Adipose tissue (tissue), 3 donors: ENCODE measurements at regions not wholly inside any gene's neighbourhood (a gene's known extent, or its start where the extent isn't known, plus 50 kb on each side); places are given as distances from the start of the nearest gene placed in this dataset.
"Not testable (repeated sequence)": the region's sequence is repeated elsewhere in the genome, so short reads cannot be mapped to it uniquely, and the experiment has no call there.

ENCODE experiments used
- H3K27ac ChIP-seq: one replicate; pipeline ENCODE4 v1.5.1; 2013; ENCODE audit warnings: low read depth, low read length
- WGBS, 3 donors: extraction: QIAGEN DNeasy Blood & Tissue Kit; methylation state at CpG; one replicate each; pipeline ENCODE4 v1.1.7; 2013; 5-methylcytosine and 5-hydroxymethylcytosine counted together
- donor health status: healthy with polysubstance abuse.
- donor health status: Bipolar disorder and iron deficiency.
- donor health status: healthy.

- no peak overlapping the region for H3K27ac ChIP-seq
These were observed 709.4 kb upstream of the NR2F2 start for GRCh38 chr15:95620934-95621579.

GRCh38 chr15:95622843-95623242, 707.7 kb upstream of the NR2F2 start:
- no peak overlapping the region for H3K27ac ChIP-seq

More at GRCh38 chr15:95620934-95621579, 709.4 kb upstream of the NR2F2 start:
- 55 to 81% (median 68%) methylated on average over 1 of the region's 1 CpG for WGBS, 3 donors

- 38 to 45% (median 39%) methylated on average over 1 of the region's 1 CpG for WGBS, 3 donors
- no peak overlapping the region for H3K27ac ChIP-seq
These were observed 706.4 kb upstream of the NR2F2 start for GRCh38 chr15:95624100-95624499.

DNA sequence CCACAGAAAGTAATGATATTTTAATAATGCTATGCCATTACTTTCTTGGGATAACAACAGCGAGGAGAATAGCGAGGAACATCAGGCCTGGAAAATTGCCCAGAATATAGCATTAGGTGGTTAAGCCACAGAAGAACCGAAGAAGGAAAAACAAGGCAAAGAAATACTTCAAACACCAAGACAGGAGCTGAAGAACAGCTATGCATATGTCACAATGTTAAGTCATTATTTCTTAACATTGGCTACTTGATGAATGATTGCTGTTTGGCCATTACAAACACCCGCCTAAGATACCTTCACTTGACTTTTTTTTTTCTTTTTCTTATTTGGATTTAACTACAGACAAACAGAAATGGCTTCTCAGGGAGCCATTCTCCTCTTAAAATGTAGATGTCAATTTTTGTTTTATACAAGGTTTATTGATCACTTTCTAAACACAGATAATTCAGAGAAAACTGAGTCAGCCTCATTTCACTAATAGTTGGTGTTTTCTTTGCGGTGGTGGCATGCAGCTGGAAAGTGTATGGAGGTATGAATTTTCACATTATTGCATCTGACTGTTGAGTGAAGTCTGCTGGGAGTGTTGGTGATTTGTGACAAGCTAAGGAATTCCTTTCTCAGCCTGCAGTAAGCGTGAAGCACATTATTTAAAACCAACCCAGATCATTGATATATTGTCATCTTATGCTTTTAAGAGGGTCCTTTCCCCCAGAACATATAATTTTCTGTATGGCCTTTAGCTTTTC, 705.7 kb upstream of the NR2F2 start:
- no peak overlapping the region for H3K27ac ChIP-seq
- 74 to 78% (median 77%) methylated on average over 6 of the region's 6 CpGs for WGBS, 3 donors

DNA sequence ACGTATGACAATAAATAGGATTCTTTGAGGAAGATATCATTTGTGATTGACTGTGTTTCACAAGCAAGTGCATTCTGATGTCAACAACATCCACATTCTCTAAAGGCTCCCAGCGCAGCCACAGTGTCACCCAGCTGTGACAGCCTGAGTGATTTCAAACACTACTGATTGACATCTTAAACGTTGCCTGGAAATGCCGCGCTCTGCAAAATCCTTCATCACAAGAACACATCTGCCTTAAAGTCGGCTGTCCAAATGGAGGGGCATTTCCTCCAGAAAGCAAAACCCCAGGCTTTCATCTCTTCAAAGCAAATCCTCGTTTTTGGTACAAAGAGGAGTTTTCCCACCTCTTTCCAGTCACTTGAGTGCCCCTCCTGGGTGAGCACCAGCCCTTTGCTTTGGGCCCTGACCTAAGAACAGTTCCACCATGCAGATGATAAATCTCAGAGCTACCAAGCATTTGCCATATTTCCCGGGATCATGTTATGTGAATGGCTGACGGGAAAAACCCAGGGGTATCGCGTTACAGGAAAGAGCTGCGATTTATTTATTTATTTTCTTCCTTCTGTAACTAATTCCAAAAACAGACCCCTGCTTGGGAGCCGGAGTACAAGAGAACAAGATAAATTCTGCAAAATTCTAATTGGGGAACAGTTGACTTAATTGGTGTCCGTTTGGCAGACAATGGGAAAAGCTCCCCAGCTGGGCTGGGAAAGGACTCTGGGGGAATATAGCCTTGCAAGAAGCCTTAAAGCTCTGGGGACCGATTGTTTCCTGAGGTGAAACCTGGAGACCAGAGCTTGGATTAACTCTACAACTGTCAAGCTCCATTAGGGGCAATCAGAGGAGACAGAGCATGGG, 703.8 kb upstream of the NR2F2 start:
- H3K27ac ChIP-seq: no peak overlapping the region

GRCh38 chr15:95629503-95630168, 700.9 kb upstream of the NR2F2 start:
- WGBS, 3 donors: 67 to 86% (median 82%) methylated on average over 5 of the region's 5 CpGs
- no peak overlapping the region for H3K27ac ChIP-seq

More for the DNA sequence above, 703.8 kb upstream of the NR2F2 start:
- 45 to 50% (median 48%) methylated on average over 15 of the region's 15 CpGs for WGBS, 3 donors

GRCh38 chr15:95630683-95631082, 699.8 kb upstream of the NR2F2 start:
- H3K27ac ChIP-seq: no peak overlapping the region
- 95 to 99% (median 96%) methylated on average over 1 of the region's 1 CpG for WGBS, 3 donors

DNA sequence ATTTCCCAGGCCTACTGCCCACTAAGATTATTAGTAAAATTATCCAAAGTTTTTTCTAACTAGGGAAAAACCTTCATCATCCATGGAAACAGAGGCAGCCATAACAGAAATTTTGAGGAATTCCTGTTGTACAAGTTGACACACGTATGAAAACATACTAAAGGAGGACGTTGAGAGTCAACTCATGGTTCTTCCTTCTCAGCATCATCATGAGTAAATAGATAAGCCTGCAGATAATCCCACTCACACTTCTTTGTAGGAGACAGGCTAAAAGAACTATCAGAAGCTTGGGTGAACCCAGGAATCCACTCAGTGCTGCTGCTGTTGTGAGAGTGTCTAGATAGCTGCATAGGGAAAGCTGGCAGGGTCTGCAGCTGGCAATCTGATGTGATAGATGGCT, 694.8 kb upstream of the NR2F2 start:
- no peak overlapping the region for H3K27ac ChIP-seq
- 73 to 84% (median 84%) methylated on average over 2 of the region's 2 CpGs for WGBS, 3 donors

GRCh38 chr15:95636107-95636506, 694.4 kb upstream of the NR2F2 start:
- no peak overlapping the region for H3K27ac ChIP-seq
- WGBS, 3 donors: 66 to 95% (median 89%) methylated on average over 4 of the region's 4 CpGs

GRCh38 chr15:95637234-95637633, 693.3 kb upstream of the NR2F2 start:
- not testable (repeated sequence) for H3K27ac ChIP-seq
- WGBS, 3 donors: 84 to 90% (median 90%) methylated on average over 3 of the region's 3 CpGs

DNA sequence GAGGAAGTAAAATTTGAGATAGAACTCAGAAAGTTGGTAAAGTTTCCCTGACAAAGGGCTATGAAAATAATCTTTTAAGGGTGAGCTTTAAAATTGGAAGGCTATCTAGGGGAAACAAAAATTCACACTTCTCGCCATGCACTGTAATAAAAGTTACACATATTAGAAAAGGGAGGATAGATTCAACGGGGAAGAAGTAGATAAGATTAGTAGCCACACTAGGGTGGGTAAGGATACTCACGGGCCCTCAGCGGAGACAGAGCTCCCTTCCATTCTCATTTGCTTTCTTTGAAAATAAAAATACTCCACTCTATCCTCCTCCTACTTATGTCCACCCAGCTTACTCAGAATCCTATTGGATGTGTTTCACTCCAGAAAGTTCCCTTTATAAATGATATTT, 691.3 kb upstream of the NR2F2 start:
- H3K27ac ChIP-seq: no peak overlapping the region
- 83 to 93% (median 86%) methylated on average over 4 of the region's 4 CpGs for WGBS, 3 donors

DNA sequence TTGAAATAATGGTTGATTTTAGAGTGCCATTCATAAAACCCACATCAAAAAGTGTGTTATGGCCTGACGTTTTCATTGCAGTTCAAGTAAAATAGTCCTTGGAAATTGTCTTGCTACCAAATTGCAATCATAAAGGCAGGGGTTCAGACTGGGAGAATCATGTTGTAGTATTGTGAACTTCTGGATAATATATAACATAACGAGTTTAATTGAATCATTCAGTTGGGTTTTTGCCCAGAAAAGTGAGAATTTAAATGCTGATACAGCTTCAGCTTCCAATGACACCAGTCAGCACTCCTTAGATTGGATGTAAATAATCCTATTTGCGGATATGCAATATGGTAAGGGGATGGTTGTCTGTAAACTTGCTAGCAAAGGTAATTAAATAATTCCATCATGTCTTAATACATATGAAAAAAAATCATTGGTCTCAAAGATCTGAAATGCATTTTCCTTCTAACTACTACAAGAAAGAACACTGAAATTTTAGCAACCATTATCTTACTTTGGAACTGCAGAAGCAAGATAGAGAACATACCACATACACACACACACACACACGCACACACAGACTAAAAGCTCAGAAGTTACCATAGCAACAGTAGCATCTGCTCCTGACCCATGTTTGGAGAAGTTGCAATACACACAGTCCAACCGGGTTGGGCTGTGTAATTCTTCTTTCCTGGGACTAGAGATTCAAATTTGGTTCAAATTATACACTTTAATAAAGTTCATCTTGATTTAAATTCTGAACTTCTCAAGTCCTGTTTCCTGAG, 686.2 kb upstream of the NR2F2 start:
- 63 to 73% (median 71%) methylated on average over 5 of the region's 5 CpGs for WGBS, 3 donors
- H3K27ac ChIP-seq: no peak overlapping the region

- H3K27ac ChIP-seq: no peak overlapping the region
- 76 to 89% (median 86%) methylated on average over 4 of the region's 4 CpGs for WGBS, 3 donors
These were observed 684.6 kb upstream of the NR2F2 start for GRCh38 chr15:95645791-95646338.

GRCh38 chr15:95646484-95647273, 683.8 kb upstream of the NR2F2 start:
- no peak overlapping the region for H3K27ac ChIP-seq
- WGBS, 3 donors: 62 to 90% (median 87%) methylated on average over 8 of the region's 8 CpGs

DNA sequence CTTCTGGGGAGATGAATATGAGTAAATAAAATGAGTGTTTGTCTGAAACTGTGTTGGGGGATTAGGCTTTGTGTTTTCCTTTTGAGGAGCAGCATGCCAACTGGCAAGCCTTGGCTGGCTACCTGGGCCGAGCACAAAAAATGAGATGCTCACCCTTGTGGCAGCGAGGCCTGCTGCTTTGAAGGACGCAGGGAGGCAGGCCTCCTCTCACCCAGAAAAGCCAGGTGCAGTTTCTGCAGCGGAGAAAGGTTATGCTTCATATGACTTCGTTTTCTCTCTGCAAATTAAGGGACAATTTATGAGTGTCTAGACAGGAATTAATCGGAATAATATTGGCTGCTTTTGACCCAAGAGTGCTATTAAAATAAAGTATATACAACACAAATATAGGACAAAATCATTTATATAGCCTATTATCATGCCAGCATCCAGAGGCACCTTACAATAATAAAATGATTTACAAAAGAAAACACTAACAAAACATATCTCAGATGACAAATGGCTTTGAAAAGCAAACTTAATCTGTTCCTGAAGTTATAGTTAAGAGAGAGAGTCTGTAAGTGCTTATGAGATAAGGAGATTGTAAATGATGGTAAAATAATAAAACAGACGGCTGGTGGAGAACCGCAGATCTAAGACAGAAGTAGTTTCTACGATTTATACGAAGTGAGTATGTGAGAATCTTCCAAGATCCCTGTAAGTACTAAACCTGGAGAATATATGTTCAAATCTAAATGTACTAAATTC, 682.8 kb upstream of the NR2F2 start:
- no peak overlapping the region for H3K27ac ChIP-seq
- WGBS, 3 donors: 66 to 93% (median 85%) methylated on average over 10 of the region's 10 CpGs

GRCh38 chr15:95653361-95653805, 677.1 kb upstream of the NR2F2 start:
- no peak overlapping the region for H3K27ac ChIP-seq
- 92 to 94% (median 93%) methylated on average over 8 of the region's 8 CpGs for WGBS, 3 donors
